Breast epithelium (tissue), 3 donors: ENCODE measurements at regions not wholly inside any gene's neighbourhood (a gene's known extent, or its start where the extent isn't known, plus 50 kb on each side); places are given as distances from the start of the nearest gene placed in this dataset.

Experiments used
- POLR2AphosphoS5 ChIP-seq, 3 donors: sonication (generic); formaldehyde crosslinking; IDR thresholded peaks; one replicate each; pipeline ENCODE4 v1.6.1; 2017; ENCODE audit warnings: antibody characterized with exemption in 3 of 3
- TF ChIP-seq, protein P1 (sequence below), 3 donors: fragments of 450-650 bp; IDR thresholded peaks; one replicate each; pipeline ENCODE4 v1.5.1; 2016 to 2017; ENCODE audit warnings: antibody characterized with exemption in 3 of 3, mild to moderate bottlenecking in 3 of 3, moderate library complexity in 3 of 3

DNA sequence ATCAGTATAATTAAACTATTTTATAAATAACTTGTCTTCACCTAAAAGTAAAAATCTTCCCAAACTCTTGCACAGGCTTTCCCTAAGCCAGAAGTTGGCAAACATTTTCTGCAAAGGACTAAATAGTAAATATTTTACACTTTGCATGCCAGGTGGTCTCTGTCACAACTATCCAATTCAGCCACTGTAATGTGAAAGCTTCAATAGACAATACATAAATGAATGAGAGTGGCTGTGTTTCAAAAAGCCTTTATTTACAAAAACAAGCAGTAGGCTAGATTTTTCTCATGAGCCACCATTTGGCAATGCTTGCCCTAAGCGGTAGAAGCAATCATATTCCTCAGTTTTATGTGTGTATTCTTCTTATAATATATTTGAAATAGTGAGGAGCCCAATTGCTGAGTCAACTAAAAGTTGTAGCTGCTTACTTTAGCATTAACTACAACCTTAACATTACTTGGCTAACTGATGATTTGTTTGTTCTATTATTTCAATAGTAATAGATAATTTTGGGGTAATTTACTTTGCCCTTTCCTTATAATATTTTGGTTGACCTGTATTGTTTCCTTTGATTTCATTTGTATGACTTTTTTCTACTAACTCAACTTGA lies 236.0 kb upstream of the SYT1 start:
- TF ChIP-seq, protein P1, sequence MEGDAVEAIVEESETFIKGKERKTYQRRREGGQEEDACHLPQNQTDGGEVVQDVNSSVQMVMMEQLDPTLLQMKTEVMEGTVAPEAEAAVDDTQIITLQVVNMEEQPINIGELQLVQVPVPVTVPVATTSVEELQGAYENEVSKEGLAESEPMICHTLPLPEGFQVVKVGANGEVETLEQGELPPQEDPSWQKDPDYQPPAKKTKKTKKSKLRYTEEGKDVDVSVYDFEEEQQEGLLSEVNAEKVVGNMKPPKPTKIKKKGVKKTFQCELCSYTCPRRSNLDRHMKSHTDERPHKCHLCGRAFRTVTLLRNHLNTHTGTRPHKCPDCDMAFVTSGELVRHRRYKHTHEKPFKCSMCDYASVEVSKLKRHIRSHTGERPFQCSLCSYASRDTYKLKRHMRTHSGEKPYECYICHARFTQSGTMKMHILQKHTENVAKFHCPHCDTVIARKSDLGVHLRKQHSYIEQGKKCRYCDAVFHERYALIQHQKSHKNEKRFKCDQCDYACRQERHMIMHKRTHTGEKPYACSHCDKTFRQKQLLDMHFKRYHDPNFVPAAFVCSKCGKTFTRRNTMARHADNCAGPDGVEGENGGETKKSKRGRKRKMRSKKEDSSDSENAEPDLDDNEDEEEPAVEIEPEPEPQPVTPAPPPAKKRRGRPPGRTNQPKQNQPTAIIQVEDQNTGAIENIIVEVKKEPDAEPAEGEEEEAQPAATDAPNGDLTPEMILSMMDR (IDR thresholded peaks at IDR 0.05), result no peak
- TF ChIP-seq POLR2AphosphoS5 (IDR thresholded peaks at IDR 0.05), result no peak
